Vagina (tissue), 2 donors: ENCODE measurements at regions not wholly inside any gene's neighbourhood (a gene's known extent, or its start where the extent isn't known, plus 50 kb on each side); places are given as distances from the start of the nearest gene placed in this dataset.

Experiments used
- CTCF ChIP-seq, 3 experiments: fragments of 450-650 bp in 2 of 3; fragments of 200-600 bp in 1 of 3; sonication (generic) in 1 of 3; IDR thresholded peaks; one replicate each; pipeline ENCODE4 v1.5.1; 2017 to 2019; ENCODE audit warnings: antibody characterized with exemption in 3 of 3, mild to moderate bottlenecking in 2 of 3, moderate library complexity in 2 of 3
- POLR2AphosphoS5 ChIP-seq, 2 donors: sonication (generic); formaldehyde crosslinking; IDR thresholded peaks; one replicate each; pipeline ENCODE4 v1.9.0; 2017; ENCODE audit warnings: antibody characterized with exemption in 2 of 2, mild to moderate bottlenecking in 2 of 2, low read depth in 1 of 2; ENCODE audit not compliant: insufficient read depth in 1 of 2

GRCh38 chr20:51178153-51178552, 155.2 kb upstream of the KCNG1 start:
- no peak for TF ChIP-seq POLR2AphosphoS5 (IDR thresholded peaks at IDR 0.05; ENCODE audit: insufficient read depth in 1 of 2, low read depth in 1 of 2)
- no peak for TF ChIP-seq CTCF (IDR thresholded peaks at IDR 0.05)
